CD14-positive monocyte (primary cell): ENCODE measurements at regions not wholly inside any gene's neighbourhood (a gene's known extent, or its start where the extent isn't known, plus 50 kb on each side); places are given as distances from the start of the nearest gene placed in this dataset.

ENCODE experiments used
- DNase-seq, 3 donors: peaks; one replicate each; pipeline ENCODE4 v3.0.0-alpha.2; 2011 to 2022
- H2AFZ ChIP-seq: 2 replicates; pipeline ENCODE4 v1.6.0; 2012; ENCODE audit warnings: mild to moderate bottlenecking, low read depth, low read length, inconsistent platforms; ENCODE audit not compliant: insufficient read depth, poor library complexity, severe bottlenecking
- H3K27ac ChIP-seq, 2 donors: 1 replicate in 1 of 2; 2 replicates in 1 of 2; pipeline ENCODE4 v1.5.1; 2012 to 2013; ENCODE audit warnings: low read length in 2 of 2, control low read depth in 1 of 2, inconsistent platforms in 1 of 2, low read depth in 1 of 2, mild to moderate bottlenecking in 1 of 2
- H3K27me3 ChIP-seq, 2 donors: one replicate each; pipeline versions ENCODE4 v1.6.0 to v1.6.1; 2011 to 2013; ENCODE audit warnings: low read length in 2 of 2; ENCODE audit not compliant: control insufficient read depth in 2 of 2, insufficient read depth in 2 of 2
- H3K36me3 ChIP-seq, 2 donors: replicated peaks in 1 of 2; 1 replicate in 1 of 2; 2 replicates in 1 of 2; pipeline versions ENCODE4 v1.5.1 to v1.6.1; 2012 to 2013; ENCODE audit warnings: low read length in 2 of 2, control low read depth in 1 of 2, inconsistent platforms in 1 of 2, mild to moderate bottlenecking in 1 of 2; ENCODE audit not compliant: insufficient read depth in 2 of 2, control insufficient read depth in 1 of 2
- H3K4me1 ChIP-seq, 2 donors: 1 replicate in 1 of 2; 2 replicates in 1 of 2; pipeline versions ENCODE4 v1.5.1 to v1.6.1; 2012 to 2013; ENCODE audit warnings: low read length in 2 of 2, control low read depth in 1 of 2, inconsistent platforms in 1 of 2, mild to moderate bottlenecking in 1 of 2, moderate library complexity in 1 of 2; ENCODE audit not compliant: insufficient read depth in 2 of 2, control insufficient read depth in 1 of 2
- H3K4me2 ChIP-seq: replicated peaks from 2 replicates; pipeline ENCODE3; 2012; ENCODE audit warnings: low read length, moderate library complexity, mild to moderate bottlenecking; ENCODE audit not compliant: poor library complexity, severe bottlenecking; ENCODE audit errors: extremely low read depth
- H3K4me3 ChIP-seq, 3 experiments: fragments of 200-600 bp in 1 of 3; sonication (generic) in 1 of 3; replicated peaks in 1 of 3; 1 replicate in 2 of 3; 2 replicates in 1 of 3; pipeline ENCODE4 v1.5.1; 2011 to 2013; ENCODE audit warnings: low read length in 3 of 3, mild to moderate bottlenecking in 3 of 3, control low read depth in 2 of 3, low read depth in 2 of 3, inconsistent platforms in 1 of 3, moderate library complexity in 1 of 3
- H3K79me2 ChIP-seq: 2 replicates; pipeline ENCODE4 v1.6.0; 2012; ENCODE audit warnings: mild to moderate bottlenecking, control low read depth, inconsistent platforms, low read length, moderate library complexity; ENCODE audit not compliant: insufficient read depth
- H3K9ac ChIP-seq: 2 replicates; pipeline ENCODE4 v1.6.0; 2017; ENCODE audit warnings: low read length, mild to moderate bottlenecking; ENCODE audit not compliant: insufficient read depth, poor library complexity, severe bottlenecking
- H3K9me3 ChIP-seq, 2 donors: replicated peaks in 1 of 2; 1 replicate in 1 of 2; 2 replicates in 1 of 2; pipeline versions ENCODE4 v1.5.1 to v1.6.1; 2012 to 2013; ENCODE audit warnings: low read length in 2 of 2, control low read depth in 1 of 2; ENCODE audit not compliant: control insufficient read depth in 1 of 2, insufficient read depth in 1 of 2
- H4K20me1 ChIP-seq: 2 replicates; pipeline ENCODE4 v1.6.0; 2012; ENCODE audit warnings: mild to moderate bottlenecking, low read length, control low read depth, moderate library complexity; ENCODE audit not compliant: insufficient read depth
- H3K27ac Mint-ChIP-seq, 7 donors: one replicate each; pipeline ENCODE4 v1.8.0; 2020; ENCODE audit warnings: mild to moderate bottlenecking in 7 of 7, mixed read lengths in 7 of 7, moderate library complexity in 6 of 7, inconsistent platforms in 2 of 7
- H3K27me3 Mint-ChIP-seq, 3 donors: one replicate each; pipeline ENCODE4 v1.8.0; 2021 to 2022; ENCODE audit warnings: low read depth in 3 of 3, mild to moderate bottlenecking in 3 of 3, mixed read lengths in 3 of 3, moderate library complexity in 3 of 3, inconsistent platforms in 1 of 3
- H3K36me3 Mint-ChIP-seq, 2 donors: one replicate each; pipeline ENCODE4 v1.8.0; 2020; ENCODE audit warnings: mixed read lengths in 2 of 2, inconsistent platforms in 1 of 2, mild to moderate bottlenecking in 1 of 2
- H3K4me1 Mint-ChIP-seq: one replicate; pipeline ENCODE4 v1.8.0; 2020; ENCODE audit warnings: mild to moderate bottlenecking, mixed read lengths
- H3K4me3 Mint-ChIP-seq, 2 donors: one replicate each; pipeline ENCODE4 v1.8.0; 2020; ENCODE audit warnings: mild to moderate bottlenecking in 2 of 2, mixed read lengths in 2 of 2, moderate library complexity in 1 of 2
- H3K9me3 Mint-ChIP-seq, 7 donors: one replicate each; pipeline ENCODE4 v1.8.0; 2020 to 2022; ENCODE audit warnings: mixed read lengths in 7 of 7, mild to moderate bottlenecking in 6 of 7, moderate library complexity in 6 of 7, inconsistent platforms in 2 of 7
- CTCF ChIP-seq: fragments of 200-600 bp; IDR thresholded peaks from one replicate; pipeline ENCODE4 v1.8.0; 2022; ENCODE audit warnings: antibody characterized with exemption, mild to moderate bottlenecking
- WGBS: methylation state at CpG from one replicate; pipeline ENCODE4 v1.1.5; 2013; ENCODE audit warnings: missing lambda C conversion rate; ENCODE audit not compliant: insufficient coverage; 5-methylcytosine and 5-hydroxymethylcytosine counted together
- intact Hi-C, 2 donors: fragments of 100-400 bp; cut with micrococcal nuclease; formaldehyde crosslinking; loops; one replicate each; pipeline versions ENCODE4 v1.15.0 to v1.15.1; 2023

DNA sequence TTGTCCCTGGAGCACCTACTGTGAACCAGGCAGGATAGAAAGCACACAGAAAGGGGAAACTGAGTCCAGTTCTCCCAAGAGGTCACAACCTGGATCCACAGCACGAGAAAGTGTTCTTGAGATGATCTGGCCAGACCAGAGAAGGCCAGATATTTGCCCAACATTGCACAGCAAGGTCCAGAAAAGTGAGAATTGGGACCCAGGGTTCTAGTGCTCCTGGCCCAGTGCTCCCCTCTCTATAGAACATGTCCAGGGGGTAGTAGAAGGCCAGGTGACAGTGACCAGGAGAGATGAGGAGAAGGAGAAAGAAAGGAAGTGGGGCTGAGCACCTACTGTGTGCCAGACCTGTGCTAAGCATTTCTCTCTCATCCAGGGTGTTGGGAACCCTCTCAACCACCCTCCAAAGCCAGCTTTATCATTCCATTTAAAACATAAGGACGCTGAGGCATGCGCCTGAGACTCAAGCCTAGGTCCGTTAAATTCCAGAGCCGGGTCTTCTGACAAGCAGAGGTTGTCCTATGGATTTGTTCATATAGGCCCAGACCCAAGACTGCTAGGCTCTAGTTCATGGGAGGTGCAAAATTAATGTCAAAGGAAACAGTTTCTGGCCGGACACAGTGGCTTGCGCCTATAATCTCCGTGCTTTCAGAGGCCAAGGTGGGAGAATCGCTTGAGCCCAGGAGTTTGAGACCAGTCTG, 128.7 kb downstream of the MN1 start:
- Mint-ChIP-seq H3K27me3 (peaks cover 0 to 5% (median 3%) of the 10 kb centered on the region in 3 donors), H3K27ac (peak overlapping the region in 2 of 7 donors; percentile 38 to 60), H3K4me1 (peaks cover 33% of the 10 kb centered on the region), H3K9me3 (peaks cover 0 to 11% (median 0%) of the 10 kb centered on the region in 7 donors), H3K36me3 (no peaks in the 10 kb centered on the region), H3K4me3 (no peak overlapping the region)
- Histone ChIP-seq H3K79me2 (no peaks in the 10 kb centered on the region), H3K9me3 (no peaks in the 10 kb centered on the region), H3K27me3 (no peaks in the 10 kb centered on the region), H2AFZ (no peak overlapping the region), H3K9ac (no peak overlapping the region), H3K4me1 (peaks cover 33 to 37% of the 10 kb centered on the region in 2 donors), H3K27ac (no peak overlapping the region), H3K4me3 (no peak overlapping the region), H4K20me1 (no peaks in the 10 kb centered on the region), H3K4me2 (no peak overlapping the region), H3K36me3 (no peaks in the 10 kb centered on the region)
- no peak for DNase-seq
- TF ChIP-seq CTCF = no peak
- WGBS = 98% methylated on average over 8 of the region's 9 CpGs
- intact Hi-C loops = loop anchor here (5.0 to 10.0 kb wide), 2 partner anchors 44 to 132 kb away; partner anchors contain the start of gene MN1 (in 1 of the 2)

DNA sequence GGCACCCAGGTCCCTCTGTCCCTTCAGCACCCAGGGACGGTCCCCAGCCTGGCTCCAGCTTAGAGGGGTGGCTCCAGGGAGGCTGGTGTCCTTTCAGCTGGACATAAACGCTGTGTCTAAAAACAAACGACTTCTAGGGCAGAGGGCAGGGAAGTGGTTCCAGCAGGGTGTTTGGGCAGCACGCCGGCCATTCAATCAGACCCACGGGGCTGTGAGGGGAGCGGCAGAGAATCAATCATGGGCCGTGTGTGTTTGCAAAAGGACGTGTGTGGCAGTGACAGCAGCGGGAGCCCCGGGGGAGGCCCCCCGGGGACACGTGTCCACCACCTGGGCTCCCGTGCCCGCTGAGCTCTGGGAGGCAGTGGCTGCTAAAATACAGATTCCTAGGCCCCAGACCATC, 127.7 kb downstream of the MN1 start:
- H3K4me2 ChIP-seq = no peak overlapping the region
- no peak overlapping the region for H3K4me3 ChIP-seq
- no peaks in the 10 kb centered on the region for H3K36me3 ChIP-seq
- H3K79me2 ChIP-seq = no peaks in the 10 kb centered on the region
- 44% methylated on average over 15 of the region's 15 CpGs for WGBS
- DNase-seq = no peak
- Mint-ChIP-seq H3K27me3 (peaks cover 0 to 5% (median 3%) of the 10 kb centered on the region in 3 donors), H3K27ac (peak overlapping the region in 1 of 7 donors; percentile 64), H3K4me1 (peaks cover 25% of the 10 kb centered on the region), H3K4me3 (no peak overlapping the region), H3K36me3 (no peaks in the 10 kb centered on the region), H3K9me3 (peaks cover 0 to 10% (median 0%) of the 10 kb centered on the region in 7 donors)
- no peak for TF ChIP-seq CTCF
- no peaks in the 10 kb centered on the region for H3K27me3 ChIP-seq
- intact Hi-C loops = loop anchor here (5.0 to 10.0 kb wide), 2 partner anchors 43 to 131 kb away; partner anchors contain the start of gene MN1 (in 1 of the 2)
- H4K20me1 ChIP-seq = no peaks in the 10 kb centered on the region
- no peaks in the 10 kb centered on the region for H3K9me3 ChIP-seq
- H3K9ac ChIP-seq = no peak overlapping the region
- H2AFZ ChIP-seq = no peak overlapping the region
- H3K4me1 ChIP-seq = peaks cover 27 to 28% of the 10 kb centered on the region in 2 donors
- H3K27ac ChIP-seq = no peak overlapping the region
